Fibroblast of the conjunctiva (primary cell): ENCODE measurements at regions not wholly inside any gene's neighbourhood (a gene's known extent, or its start where the extent isn't known, plus 50 kb on each side); places are given as distances from the start of the nearest gene placed in this dataset.
"Not testable (repeated sequence)": the region's sequence is repeated elsewhere in the genome, so short reads cannot be mapped to it uniquely, and the experiment has no call there.

ENCODE experiments used
- DNase-seq: peaks from one replicate; pipeline ENCODE4 v3.0.0-alpha.2; 2010; ENCODE audit warnings: low read depth

DNA sequence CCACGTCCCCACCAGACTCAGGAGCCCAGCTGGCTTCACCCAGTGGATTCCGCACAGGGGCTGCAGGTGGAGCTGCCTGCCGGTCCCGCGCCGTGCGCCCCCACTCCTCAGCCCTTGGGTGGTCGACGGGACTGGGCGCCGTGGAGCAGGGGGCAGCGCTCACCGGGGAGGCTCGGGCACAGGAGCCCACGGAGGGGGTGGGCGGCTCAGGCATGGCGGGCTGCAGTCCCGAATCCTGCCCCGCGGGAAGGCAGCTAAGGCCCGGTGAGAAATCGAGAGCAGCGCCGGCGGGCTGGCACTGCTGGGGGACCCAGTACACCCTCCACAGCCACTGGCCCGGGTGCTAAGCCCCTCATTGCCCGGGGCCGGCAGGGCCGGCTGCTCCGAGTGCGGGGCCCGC, 855.0 kb upstream of the SLC35B3 start:
- not testable (repeated sequence) for DNase-seq

DNA sequence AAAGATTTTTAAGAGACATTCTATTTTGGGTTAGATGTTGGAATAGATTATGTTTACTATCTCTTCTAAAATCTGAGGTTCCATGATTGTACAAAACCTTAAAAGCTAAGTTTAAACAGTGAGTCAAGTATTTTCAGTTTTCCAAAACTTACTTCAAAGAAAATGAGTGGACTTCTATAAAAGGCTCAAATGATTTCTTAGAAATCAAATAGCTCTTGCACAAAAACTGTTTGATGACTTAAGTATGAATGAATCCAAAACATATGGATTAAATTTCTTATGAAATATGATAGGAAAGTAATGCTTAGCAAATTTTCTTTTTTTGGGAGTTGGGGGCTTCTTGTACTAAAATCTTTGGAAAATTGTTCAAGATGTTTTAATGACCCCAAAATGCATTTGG, 837.3 kb upstream of the SLC35B3 start:
- DNase-seq = no peak

DNA sequence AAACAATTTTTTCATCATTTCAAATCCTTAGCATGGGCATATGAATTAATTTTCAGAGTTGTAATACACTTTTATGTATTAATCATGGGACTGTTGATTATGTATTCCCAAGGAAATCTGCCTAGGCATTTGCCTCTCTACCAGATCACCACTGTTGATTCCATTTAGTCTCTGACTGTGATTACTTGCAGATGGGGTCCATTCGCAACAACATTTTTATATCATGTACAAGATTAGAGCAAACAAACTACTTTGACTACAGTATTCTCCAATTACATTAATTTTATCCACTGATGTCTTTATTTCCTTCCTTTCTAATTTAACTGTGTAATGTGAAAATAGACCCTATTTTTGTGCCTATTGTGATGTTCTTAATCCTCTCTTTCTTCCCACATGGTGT, 831.4 kb upstream of the SLC35B3 start:
- no peak for DNase-seq

DNA sequence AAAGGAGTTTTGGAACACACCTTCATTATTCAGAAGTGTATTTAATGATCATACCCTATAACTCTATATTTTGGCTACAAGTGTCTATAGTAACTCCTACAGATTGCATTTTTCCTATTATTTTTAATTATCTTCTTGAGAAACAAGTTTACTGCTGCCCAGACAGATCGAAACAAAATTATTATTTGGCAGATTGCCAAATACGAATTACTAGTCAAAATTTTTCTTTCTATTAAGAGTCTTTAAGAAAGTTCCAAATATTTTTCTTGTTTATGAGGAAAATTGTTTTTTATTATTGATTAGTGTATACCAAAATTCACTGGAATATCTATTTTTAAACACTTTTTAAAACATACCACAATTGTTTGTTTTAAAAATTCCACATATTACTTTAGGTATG, 821.9 kb upstream of the SLC35B3 start:
- no peak for DNase-seq

DNA sequence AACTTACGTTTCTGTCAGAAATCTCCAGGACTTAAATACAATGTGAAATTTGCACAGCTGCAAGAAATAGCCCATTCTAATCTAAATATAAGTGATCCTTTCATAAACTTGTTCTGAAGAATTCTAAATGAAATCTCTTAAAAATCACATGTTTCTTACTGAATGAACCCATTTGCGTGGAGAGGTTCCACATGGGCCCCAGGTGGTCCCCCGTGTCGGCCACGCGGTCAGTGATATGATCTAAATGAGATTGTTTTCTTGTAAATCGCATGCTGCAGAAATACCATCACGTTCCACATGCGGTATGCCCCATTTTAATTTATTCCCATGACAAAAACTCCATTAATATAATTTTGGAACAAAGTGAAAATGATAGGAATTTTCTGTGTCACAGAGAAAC, 818.9 kb upstream of the SLC35B3 start:
- DNase-seq = no peak

DNA sequence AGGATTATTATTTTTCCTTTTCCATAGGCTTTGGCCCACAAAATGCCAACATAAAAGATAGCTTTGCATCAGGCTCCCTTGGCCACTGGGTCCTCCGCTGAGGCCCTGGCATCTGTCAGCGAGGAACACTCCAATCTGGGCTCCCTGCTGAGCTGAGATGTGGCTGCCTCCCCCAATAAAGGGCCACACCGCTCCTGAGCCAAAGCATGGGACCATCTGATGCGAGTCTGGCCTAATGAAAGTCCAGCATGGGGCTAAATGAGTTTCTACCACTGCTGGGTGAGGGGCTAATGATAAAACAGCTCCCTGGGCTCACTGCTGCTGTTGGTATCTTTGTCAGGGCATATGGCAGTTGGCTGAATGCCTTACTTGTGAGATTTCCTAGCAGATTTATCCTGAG, 817.5 kb upstream of the SLC35B3 start:
- no peak for DNase-seq

DNA sequence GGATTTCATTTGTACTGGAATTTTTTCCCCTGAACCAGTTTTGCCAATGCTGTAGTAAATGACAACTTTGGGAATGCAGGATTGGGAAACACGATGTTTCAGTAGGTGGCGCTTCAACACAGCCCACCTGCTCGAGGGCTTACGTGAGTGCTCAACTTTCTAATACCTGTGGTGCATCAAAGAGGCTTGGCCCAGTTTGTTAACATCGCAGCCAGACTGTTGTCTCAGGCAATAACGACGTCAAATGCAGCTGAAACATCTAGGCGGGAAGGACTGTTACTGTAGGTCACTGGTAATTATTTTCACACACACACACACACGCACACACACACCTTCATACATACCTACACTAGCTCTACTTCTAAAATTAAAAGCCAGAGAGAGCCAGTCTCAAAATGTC, 815.5 kb upstream of the SLC35B3 start:
- peak; percentile 8 for DNase-seq

DNA sequence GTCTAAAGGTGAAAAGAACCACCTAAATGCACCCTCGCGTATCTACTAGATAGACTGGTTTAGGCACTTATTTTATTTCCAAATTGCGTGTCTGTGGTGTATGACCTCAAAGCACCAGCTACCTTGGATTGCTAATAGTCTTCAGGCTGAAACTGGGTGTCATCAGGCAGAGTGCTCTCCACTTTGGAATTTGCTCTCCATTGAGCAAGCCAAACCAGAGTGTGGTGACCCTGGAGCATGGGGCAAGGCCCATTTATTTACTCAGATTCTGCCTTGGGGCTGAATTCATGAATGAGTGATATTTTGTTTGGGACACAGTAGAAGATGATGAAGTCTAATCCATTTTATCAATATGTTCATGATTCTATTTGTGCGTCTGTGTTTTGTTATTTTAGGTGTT, 812.8 kb upstream of the SLC35B3 start:
- DNase-seq = no peak

DNA sequence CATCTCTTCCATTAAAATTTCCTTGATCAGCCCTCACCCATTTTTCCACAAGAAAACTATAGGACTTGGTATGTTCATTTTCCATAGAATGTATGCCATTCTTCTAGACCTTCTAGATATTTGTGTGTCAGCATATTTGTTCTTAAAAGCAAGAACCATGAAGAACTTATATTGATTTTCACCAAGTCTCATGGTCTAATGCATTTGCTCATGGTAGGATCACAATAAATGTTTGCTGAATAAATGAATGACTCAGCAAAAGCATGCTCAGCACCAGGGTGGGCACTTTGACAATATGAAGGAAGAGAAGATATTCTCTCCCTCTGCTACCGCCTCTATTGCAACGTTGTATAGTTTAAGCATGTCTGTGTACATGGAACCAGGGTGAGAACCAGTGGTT, 805.5 kb upstream of the SLC35B3 start:
- no peak for DNase-seq

DNA sequence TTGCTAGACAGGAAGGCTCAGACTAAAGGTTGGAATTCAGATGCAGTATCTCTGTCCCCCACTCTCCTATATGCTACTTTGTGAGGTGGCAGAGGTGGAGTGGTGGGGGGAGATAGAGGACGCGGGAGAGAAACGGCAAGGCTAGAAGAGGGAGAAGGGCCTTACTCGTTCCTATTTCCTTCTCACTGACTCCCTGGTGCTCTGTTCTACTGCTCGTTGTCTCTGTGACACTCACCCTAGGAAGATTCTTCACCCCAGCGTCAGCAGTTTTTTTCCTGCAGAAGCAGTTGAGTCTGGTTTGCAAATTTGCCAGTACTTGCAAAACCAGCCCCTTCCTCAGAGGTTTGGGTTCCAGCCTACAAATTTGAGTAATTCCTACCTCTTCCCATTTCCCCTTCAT, 801.1 kb upstream of the SLC35B3 start:
- no peak for DNase-seq

DNA sequence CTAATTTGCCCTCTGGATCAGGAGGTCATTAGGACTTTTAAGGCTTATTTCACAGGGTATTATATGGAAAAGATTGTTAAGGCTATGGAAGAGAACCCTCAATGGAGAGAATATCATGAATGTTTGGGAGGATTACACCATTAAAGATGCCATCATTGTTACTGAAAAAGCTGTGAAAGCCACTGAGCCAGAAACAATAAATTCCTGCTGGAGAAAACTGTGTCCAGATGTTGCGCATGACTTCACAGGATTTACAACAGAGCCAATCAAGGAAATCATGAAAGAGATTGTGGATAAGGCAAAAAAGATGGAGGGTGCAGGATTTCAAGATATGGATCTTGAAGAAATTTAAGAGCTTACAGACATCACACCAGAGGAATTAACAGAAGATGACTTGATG, 798.3 kb upstream of the SLC35B3 start:
- no peak for DNase-seq

DNA sequence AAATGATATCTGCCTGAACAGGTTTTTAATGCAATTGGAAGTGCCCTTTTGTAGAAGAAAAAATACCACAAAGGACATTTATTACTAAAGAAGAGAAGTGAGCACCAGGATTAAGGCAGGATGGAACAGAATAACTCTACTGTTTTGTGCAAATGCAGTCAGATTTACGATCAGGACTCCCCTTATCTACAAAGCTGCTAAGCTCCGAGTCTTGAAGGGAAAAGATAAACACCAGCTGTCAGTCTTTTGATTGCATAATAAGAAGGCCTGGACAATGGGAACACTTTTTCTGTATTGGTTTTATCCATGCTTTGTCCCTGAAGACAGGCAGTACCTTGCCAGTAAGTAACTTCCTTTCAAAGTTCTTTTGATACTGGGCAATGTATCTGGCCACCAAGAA, 797.9 kb upstream of the SLC35B3 start:
- no peak for DNase-seq

DNA sequence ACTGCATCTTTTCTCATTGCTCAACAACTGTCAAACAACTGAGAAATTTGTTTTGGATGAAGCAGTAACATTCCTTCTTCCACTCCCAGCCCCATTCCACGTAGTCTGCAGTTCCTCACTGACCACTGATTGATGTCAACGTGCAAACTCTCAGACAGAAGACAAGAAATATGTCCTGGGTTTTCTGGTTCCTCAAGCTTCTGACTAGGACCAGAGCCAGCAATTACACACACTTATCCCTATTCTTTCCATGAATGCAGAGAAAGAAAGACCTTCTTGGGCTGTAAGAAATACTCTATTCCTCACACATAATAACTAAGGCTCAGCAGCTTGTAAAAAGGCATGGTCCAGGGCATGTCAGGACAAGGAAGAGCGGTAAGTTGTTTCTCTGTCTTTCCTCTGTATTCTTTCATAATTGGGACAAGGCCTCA, 790.1 kb upstream of the SLC35B3 start:
- DNase-seq = no peak

DNA sequence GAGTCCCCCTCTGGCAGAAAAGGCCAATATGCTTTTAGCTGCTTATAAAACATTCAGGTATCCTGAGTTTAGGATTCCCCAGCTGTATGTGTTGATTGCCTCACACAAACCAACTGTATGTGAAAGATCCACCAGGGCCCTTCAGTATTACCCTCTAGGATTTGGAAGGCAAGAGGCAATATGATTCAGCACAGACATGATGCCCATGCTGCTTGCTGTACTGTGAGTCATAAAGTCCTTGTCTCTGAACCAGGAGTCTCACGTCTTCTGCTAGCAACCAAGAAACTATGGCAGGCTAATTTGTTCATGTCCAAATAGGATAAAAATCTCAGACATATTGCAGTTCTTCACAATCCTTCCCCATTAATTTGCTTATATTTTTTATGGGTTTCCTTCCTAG, 789.2 kb upstream of the SLC35B3 start:
- DNase-seq = no peak

DNA sequence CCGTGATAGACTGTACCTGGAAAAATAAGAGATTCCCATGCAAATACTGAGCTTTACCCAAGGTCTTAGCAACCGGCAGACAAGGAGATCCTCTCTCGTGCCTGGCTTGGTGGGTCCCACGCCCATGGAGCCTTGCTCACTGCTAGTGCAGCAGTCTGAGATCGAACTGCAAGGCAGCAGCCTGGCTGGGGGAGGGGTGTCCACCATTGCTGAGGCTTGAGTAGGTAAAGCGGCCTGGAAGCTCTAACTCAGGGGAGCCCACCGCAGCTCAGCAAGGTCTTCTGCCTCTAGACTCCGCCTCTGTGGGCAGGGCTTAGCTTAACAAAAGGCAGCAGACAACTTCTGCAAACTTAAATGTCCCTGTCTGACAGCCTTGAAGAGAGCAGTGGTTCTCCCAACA, 778.4 kb upstream of the SLC35B3 start:
- not testable (repeated sequence) for DNase-seq

DNA sequence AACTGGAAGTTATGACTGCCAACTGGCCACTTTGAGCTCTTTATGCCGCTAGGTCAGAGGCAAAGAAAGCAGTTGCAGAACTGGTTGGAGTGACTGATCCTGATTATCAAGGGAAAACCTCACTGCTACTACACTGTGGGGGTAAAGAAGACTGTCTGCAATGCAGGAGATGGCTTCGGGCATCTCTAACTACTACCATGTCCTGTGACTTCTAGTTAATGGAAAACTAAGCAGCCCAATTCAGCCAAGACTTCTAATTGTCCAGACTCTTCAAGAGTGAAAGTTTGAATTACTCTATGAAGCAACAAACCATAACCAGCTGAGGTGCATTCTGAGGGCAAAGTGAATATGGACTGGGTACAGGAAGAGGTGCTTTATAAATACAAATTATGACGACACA, 773.6 kb upstream of the SLC35B3 start:
- DNase-seq = no peak

DNA sequence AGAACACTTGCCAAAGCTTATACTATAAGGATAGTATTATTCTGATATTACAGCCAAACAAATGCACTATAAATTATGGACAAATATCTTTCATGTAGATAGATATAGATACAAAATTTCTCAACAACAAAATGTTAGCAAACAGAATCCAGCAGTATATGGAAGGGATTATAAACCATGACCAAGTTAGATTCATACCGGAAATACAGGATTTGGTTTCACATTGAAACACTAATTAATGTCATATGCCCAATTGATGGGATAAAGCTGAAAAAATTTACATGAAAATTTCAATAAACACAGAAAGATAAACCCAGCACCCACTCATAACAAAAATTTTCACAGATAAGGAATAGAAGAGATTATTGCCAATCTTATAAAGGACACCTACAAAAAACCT, 770.3 kb upstream of the SLC35B3 start:
- no peak for DNase-seq

DNA sequence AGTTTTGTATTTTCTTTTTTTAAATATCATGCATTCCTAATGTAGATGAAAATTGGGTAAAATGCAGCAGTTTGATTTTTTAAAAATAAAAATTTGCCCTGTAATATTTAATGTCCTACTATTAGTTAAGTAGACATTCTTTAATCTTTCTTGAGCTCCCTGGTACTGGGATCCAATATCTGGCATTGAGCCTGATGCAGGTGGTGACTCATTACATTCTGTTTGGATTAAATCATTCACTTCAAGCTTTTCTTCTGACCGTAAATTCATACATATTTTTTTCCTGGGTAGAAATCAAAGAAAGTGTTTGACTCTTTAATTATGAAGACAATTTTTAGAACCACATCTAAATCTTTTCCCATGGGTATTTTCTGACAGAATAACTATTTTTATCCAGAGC, 768.8 kb upstream of the SLC35B3 start:
- peak; percentile 62 for DNase-seq

DNA sequence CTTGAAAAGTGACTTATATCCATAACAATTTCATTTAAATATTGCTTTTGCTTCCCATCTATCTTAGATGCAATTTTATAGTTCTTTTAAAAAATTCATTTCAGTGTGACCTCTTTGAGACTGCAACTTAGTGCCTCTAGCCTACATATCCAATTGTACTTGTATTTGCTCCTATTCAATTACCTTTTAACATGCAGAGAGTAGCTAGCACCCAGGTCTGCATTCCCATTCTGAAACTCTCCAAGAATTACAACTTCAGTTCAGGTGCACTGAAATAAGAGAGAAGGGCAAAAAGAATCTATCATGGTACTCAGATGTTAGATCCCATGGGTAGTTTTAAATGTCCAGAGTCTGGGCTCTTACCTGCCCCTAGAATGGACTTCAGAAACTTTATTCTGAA, 765.4 kb upstream of the SLC35B3 start:
- DNase-seq = no peak

DNA sequence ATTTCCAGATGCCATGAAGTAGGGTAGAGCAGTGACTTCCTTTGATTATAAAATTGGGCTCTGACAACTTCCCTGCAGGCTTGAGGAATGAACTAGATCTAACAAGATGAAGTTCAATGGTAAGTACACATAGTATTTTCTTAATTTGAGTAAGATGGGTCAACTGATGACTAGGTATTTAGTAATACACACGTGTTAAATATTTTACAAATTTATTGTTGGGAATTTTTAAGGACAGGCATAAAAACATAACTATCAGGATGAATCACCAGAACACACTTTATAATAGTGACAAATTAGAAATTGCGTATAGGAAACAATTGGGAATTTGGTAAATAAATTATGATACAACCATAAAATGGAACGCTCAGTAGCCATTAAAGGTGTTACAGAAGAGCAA, 762.4 kb upstream of the SLC35B3 start:
- DNase-seq = no peak

DNA sequence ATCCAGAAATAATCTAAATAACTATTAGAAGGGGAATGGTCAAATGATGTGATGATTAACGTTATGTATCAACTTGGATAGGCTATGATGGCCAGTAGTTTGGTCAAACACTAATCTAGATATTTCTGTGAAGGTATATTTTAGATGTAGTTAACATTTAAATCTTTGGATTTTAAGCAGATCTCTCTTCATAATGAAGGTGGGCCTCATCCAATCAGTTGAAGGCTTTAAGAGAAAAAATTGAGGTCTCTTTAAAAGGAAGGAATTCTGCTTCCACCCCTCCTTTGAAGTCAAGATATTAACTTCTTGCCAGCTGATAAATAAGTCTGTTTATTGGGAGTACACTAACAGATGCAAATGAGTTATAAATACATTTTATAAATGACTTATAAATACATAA, 760.0 kb upstream of the SLC35B3 start:
- DNase-seq = no peak

DNA sequence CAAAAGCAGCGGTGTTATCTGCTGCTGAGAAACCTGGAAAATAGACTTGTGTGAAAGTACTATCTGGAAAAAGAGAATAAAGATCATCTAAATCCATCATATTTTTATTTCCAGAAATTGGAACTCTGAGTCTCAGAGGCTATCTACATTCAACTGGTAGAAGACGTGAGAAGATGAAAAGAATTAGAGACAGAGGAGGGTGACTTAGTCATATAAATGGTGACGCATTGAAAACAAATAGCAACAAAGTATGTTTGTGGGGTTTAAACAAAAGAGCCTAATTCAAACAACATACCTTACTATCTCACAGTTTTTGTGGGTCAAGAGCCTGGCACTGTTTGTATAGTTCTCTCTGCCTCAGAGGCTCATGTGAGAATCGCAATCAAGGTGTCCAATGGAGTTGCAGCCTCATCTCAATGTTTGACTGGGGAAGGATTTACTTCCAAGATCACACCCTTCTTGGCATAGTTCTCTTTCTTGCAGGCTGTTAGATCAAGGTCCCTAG, 757.1 kb upstream of the SLC35B3 start:
- DNase-seq = no peak

DNA sequence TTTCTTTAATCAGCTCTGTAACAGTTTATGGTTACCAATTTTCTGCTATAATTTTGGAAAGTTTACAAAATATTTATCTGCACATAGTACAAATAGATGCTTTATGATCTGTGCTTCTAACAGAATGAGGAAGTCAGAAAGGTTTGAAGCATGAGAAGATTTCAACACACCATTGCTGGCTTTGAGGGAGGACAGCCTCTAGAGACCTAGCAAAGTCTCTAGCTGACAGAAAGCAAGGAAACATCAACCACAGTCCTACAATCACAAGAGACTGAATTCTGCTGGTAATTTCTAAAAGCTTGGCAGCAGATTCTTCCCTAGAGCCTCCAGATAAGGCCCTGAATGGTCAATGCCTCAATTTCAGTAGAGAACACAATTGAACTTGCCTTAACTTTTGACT, 750.8 kb upstream of the SLC35B3 start:
- DNase-seq = no peak

DNA sequence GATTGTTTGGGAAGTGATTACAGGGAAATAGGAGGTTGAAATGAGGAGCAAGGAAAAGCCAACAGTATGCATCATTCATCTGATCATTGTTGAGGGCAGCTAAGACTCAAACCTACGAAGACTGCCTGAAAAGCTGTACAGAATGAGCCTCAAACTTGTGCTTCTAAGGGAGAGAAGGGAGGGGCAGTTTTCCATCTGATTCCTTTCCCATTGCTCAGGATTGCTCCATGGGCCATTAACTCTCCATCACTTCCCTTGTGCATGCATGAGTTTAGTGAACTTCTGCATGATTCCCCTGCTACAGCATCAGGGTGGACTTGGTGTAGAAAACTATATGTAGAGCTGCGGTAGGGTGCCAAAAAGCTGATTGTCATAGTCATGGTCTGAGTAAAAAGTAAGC, 742.7 kb upstream of the SLC35B3 start:
- DNase-seq = no peak

DNA sequence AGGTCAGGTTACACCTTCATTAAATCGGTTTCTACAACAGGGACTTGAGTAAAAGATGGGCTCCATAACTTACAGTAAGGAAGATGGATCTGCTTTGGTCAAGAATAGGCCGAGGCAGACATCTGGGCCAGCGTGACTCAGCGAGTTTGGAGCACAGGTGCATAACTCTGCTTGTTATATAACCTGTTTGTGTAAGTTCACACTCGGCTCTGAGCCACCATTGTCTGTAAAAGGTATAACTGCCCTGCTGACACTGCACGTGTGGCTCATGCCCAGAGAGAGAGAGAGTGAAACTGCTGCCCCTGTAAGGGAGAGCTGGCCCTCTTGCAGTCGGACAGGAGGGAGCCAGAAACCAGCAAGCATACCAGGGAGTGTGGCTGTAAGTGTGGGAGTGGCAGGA, 737.9 kb upstream of the SLC35B3 start:
- no peak for DNase-seq
